ENCODE measurements at regions not wholly inside any gene's neighbourhood (a gene's known extent, or its start where the extent isn't known, plus 50 kb on each side); places are given as distances from the start of the nearest gene placed in this dataset.

DNA sequence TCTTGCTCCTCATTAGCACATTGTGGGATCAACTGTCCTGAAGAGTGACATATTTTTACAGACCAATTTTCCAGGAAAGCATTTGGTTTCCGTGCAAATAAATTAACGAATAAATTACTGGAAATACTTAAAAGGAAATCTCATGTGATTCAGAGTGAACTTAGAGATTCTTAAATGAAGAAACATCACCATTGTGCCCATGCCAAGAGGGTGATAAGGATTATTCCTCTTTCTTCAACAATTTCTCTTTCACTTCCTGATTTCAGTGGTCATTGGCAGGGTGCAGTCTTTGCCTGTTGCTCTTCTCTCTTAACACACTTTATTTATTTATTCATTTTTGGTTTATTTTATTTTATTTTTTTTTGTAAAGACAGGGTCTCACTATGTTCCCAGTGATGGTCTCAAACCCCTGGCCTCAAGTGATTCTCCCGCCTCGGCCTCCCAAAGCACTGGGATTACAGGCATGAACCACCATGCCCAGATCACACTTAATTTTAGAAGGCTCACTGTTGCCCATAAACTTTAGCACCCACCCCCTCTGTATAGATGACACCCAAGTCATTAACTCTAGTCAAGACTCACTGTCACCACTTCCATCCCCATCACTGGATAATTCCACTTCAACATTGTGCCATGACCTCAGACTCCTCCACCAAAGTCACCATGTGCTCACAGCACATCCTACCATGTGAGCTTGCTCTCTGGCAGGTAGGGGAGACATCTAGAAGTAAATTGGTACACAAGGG lies 92.6 kb upstream of the CERS6 start (continued):
- TF ChIP-seq ATF2 (IDR thresholded peaks at IDR 0.05; ENCODE audit: low read length), result no peak
- TF ChIP-seq TBP (IDR thresholded peaks at IDR 0.05; ENCODE audit: low read depth, low read length), result no peak
- no peak for TF ChIP-seq HDAC6 (IDR thresholded peaks at IDR 0.05; ENCODE audit: low read depth, low read length)
